CD4-positive, alpha-beta T cell treated with Interleukin-4 for 1 hour (primary cell): ENCODE measurements at regions not wholly inside any gene's neighbourhood (a gene's known extent, or its start where the extent isn't known, plus 50 kb on each side); places are given as distances from the start of the nearest gene placed in this dataset.

ENCODE experiments used
- DNase-seq, 2 donors: peaks; one replicate each; pipeline ENCODE4 v3.0.0-alpha.2; 2020 to 2022

GRCh38 chr2:180349809-180350208 lies 342.7 kb upstream of the CWC22 start:
- DNase-seq = no peak

- no peak for DNase-seq
Measured at GRCh38 chr2:180343528-180344345, 336.6 kb upstream of the CWC22 start.

GRCh38 chr2:180337136-180337535 lies 330.0 kb upstream of the CWC22 start:
- DNase-seq = no peak

GRCh38 chr2:180336550-180336949 lies 329.5 kb upstream of the CWC22 start:
- no peak for DNase-seq

- no peak for DNase-seq
Measured at GRCh38 chr2:180334514-180334913, 327.4 kb upstream of the CWC22 start.

- DNase-seq = no peak
Measured at GRCh38 chr2:180328795-180329422, 321.8 kb upstream of the CWC22 start.

GRCh38 chr2:180327185-180327584 lies 320.1 kb upstream of the CWC22 start:
- DNase-seq = no peak

- no peak for DNase-seq
Measured at GRCh38 chr2:180325416-180326120, 318.5 kb upstream of the CWC22 start.

- DNase-seq = no peak
Measured at GRCh38 chr2:180324182-180324581, 317.1 kb upstream of the CWC22 start.

GRCh38 chr2:180322781-180323180 lies 315.7 kb upstream of the CWC22 start:
- DNase-seq = no peak

GRCh38 chr2:180319586-180320405 lies 312.7 kb upstream of the CWC22 start:
- DNase-seq = no peak

- no peak for DNase-seq
Measured at GRCh38 chr2:180314086-180314485, 307.0 kb upstream of the CWC22 start.

- no peak for DNase-seq
Measured at GRCh38 chr2:180312542-180312941, 305.4 kb upstream of the CWC22 start.

GRCh38 chr2:180307096-180307495 lies 300.0 kb upstream of the CWC22 start:
- no peak for DNase-seq

- DNase-seq = no peak
Measured at GRCh38 chr2:180306346-180306745, 299.2 kb upstream of the CWC22 start.

GRCh38 chr2:180291552-180292421 lies 284.7 kb upstream of the CWC22 start:
- DNase-seq = no peak

- no peak for DNase-seq
Measured at GRCh38 chr2:180291060-180291459, 284.0 kb upstream of the CWC22 start.

GRCh38 chr2:180289627-180290026 lies 282.5 kb upstream of the CWC22 start:
- no peak for DNase-seq

GRCh38 chr2:180279581-180279980 lies 272.5 kb upstream of the CWC22 start:
- no peak for DNase-seq

GRCh38 chr2:180276733-180277132 lies 269.6 kb upstream of the CWC22 start:
- DNase-seq = no peak

- no peak for DNase-seq
Measured at GRCh38 chr2:180268006-180268405, 260.9 kb upstream of the CWC22 start.

GRCh38 chr2:180261976-180262375 lies 254.9 kb upstream of the CWC22 start:
- no peak for DNase-seq
